Activated naive CD4-positive, alpha-beta T cell treated with anti-CD3 and anti-CD28 coated beads, Interleukin-2, amount 50 U/mL, for 24 hours (primary cell): ENCODE measurements at regions not wholly inside any gene's neighbourhood (a gene's known extent, or its start where the extent isn't known, plus 50 kb on each side); places are given as distances from the start of the nearest gene placed in this dataset.

Experiments
- H3K27ac Mint-ChIP-seq: one replicate; pipeline ENCODE4 v1.8.0; 2021; ENCODE audit warnings: mild to moderate bottlenecking, mixed read lengths
- H3K27me3 Mint-ChIP-seq: one replicate; pipeline ENCODE4 v1.8.0; 2021; ENCODE audit warnings: mixed read lengths
- H3K36me3 Mint-ChIP-seq: one replicate; pipeline ENCODE4 v1.8.0; 2021; ENCODE audit warnings: mixed read lengths
- H3K4me1 Mint-ChIP-seq: one replicate; pipeline ENCODE4 v1.8.0; 2021; ENCODE audit warnings: mixed read lengths
- H3K4me3 Mint-ChIP-seq: one replicate; pipeline ENCODE4 v1.8.0; 2021; ENCODE audit warnings: mild to moderate bottlenecking, mixed read lengths
- H3K9me3 Mint-ChIP-seq: one replicate; pipeline ENCODE4 v1.8.0; 2021; ENCODE audit warnings: mixed read lengths

- H3K4me1 Mint-ChIP-seq, result no peaks in the 10 kb centered on the region
- no peak overlapping the region for H3K27ac Mint-ChIP-seq
- H3K36me3 Mint-ChIP-seq, result peaks cover 3% of the 10 kb centered on the region
- H3K27me3 Mint-ChIP-seq, result peaks cover 7% of the 10 kb centered on the region
- peaks cover 5% of the 10 kb centered on the region for H3K9me3 Mint-ChIP-seq
- no peak overlapping the region for H3K4me3 Mint-ChIP-seq
These were observed 225.3 kb downstream of the LACC1 start for GRCh38 chr13:44104969-44105368.

- H3K9me3 Mint-ChIP-seq, result no peaks in the 10 kb centered on the region
- H3K27ac Mint-ChIP-seq, result no peak overlapping the region
- H3K4me1 Mint-ChIP-seq, result no peaks in the 10 kb centered on the region
- peaks cover 7% of the 10 kb centered on the region for H3K27me3 Mint-ChIP-seq
- H3K36me3 Mint-ChIP-seq, result no peaks in the 10 kb centered on the region
- no peak overlapping the region for H3K4me3 Mint-ChIP-seq
These were observed 226.8 kb downstream of the LACC1 start for GRCh38 chr13:44106266-44107152.

GRCh38 chr13:44107357-44108121 is 227.8 kb downstream of the LACC1 start:
- Mint-ChIP-seq H3K4me3 (no peak overlapping the region), H3K9me3 (no peaks in the 10 kb centered on the region), H3K36me3 (no peaks in the 10 kb centered on the region), H3K27me3 (peaks cover 7% of the 10 kb centered on the region), H3K27ac (no peak overlapping the region), H3K4me1 (no peaks in the 10 kb centered on the region)

GRCh38 chr13:44108331-44108858 is 228.7 kb downstream of the LACC1 start:
- H3K36me3 Mint-ChIP-seq, result no peaks in the 10 kb centered on the region
- H3K4me1 Mint-ChIP-seq, result peaks cover 3% of the 10 kb centered on the region
- H3K27me3 Mint-ChIP-seq, result peaks cover 7% of the 10 kb centered on the region
- no peak overlapping the region for H3K4me3 Mint-ChIP-seq
- H3K27ac Mint-ChIP-seq, result no peak overlapping the region
- no peaks in the 10 kb centered on the region for H3K9me3 Mint-ChIP-seq

- Mint-ChIP-seq H3K27me3 (peaks cover 3% of the 10 kb centered on the region), H3K36me3 (no peaks in the 10 kb centered on the region), H3K4me3 (no peak overlapping the region), H3K27ac (no peak overlapping the region), H3K4me1 (peaks cover 4% of the 10 kb centered on the region), H3K9me3 (no peaks in the 10 kb centered on the region)
These were observed 230.5 kb downstream of the LACC1 start for GRCh38 chr13:44110091-44110621.

GRCh38 chr13:44111701-44112100 is 232.0 kb downstream of the LACC1 start:
- no peak overlapping the region for H3K4me3 Mint-ChIP-seq
- H3K27ac Mint-ChIP-seq, result no peak overlapping the region
- no peaks in the 10 kb centered on the region for H3K9me3 Mint-ChIP-seq
- peaks cover 11% of the 10 kb centered on the region for H3K4me1 Mint-ChIP-seq
- no peaks in the 10 kb centered on the region for H3K36me3 Mint-ChIP-seq
- no peaks in the 10 kb centered on the region for H3K27me3 Mint-ChIP-seq

GRCh38 chr13:44112700-44113329 is 233.1 kb downstream of the LACC1 start:
- no peaks in the 10 kb centered on the region for H3K9me3 Mint-ChIP-seq
- H3K4me3 Mint-ChIP-seq, result no peak overlapping the region
- no peaks in the 10 kb centered on the region for H3K27me3 Mint-ChIP-seq
- H3K4me1 Mint-ChIP-seq, result peaks cover 19% of the 10 kb centered on the region
- H3K27ac Mint-ChIP-seq, result no peak overlapping the region
- no peaks in the 10 kb centered on the region for H3K36me3 Mint-ChIP-seq

- Mint-ChIP-seq H3K4me3 (no peak overlapping the region), H3K27me3 (no peaks in the 10 kb centered on the region), H3K27ac (no peak overlapping the region), H3K9me3 (no peaks in the 10 kb centered on the region), H3K4me1 (peaks cover 19% of the 10 kb centered on the region), H3K36me3 (no peaks in the 10 kb centered on the region)
These were observed 237.0 kb downstream of the LACC1 start for GRCh38 chr13:44116562-44117332.

- Mint-ChIP-seq H3K4me1 (peaks cover 19% of the 10 kb centered on the region), H3K9me3 (no peaks in the 10 kb centered on the region), H3K27me3 (no peaks in the 10 kb centered on the region), H3K4me3 (no peak overlapping the region), H3K36me3 (no peaks in the 10 kb centered on the region), H3K27ac (no peak overlapping the region)
These were observed 237.6 kb downstream of the LACC1 start for GRCh38 chr13:44117351-44117750.

- peaks cover 19% of the 10 kb centered on the region for H3K4me1 Mint-ChIP-seq
- H3K9me3 Mint-ChIP-seq, result no peaks in the 10 kb centered on the region
- H3K27ac Mint-ChIP-seq, result no peak overlapping the region
- H3K36me3 Mint-ChIP-seq, result no peaks in the 10 kb centered on the region
- H3K27me3 Mint-ChIP-seq, result no peaks in the 10 kb centered on the region
- no peak overlapping the region for H3K4me3 Mint-ChIP-seq
These were observed 238.1 kb downstream of the LACC1 start for GRCh38 chr13:44117816-44118215.

GRCh38 chr13:44118881-44119280 is 239.2 kb downstream of the LACC1 start:
- no peaks in the 10 kb centered on the region for H3K27me3 Mint-ChIP-seq
- no peak overlapping the region for H3K4me3 Mint-ChIP-seq
- peaks cover under 1% of the 10 kb centered on the region for H3K36me3 Mint-ChIP-seq

GRCh38 chr13:44120043-44120442 is 240.3 kb downstream of the LACC1 start:
- Mint-ChIP-seq H3K9me3 (peaks cover 16% of the 10 kb centered on the region), H3K27me3 (no peaks in the 10 kb centered on the region), H3K36me3 (peaks cover 2% of the 10 kb centered on the region), H3K27ac (no peak overlapping the region), H3K4me3 (no peak overlapping the region), H3K4me1 (peaks cover 15% of the 10 kb centered on the region)

More at GRCh38 chr13:44118881-44119280, 239.2 kb downstream of the LACC1 start:
- Mint-ChIP-seq H3K27ac (no peak overlapping the region), H3K9me3 (peaks cover 9% of the 10 kb centered on the region), H3K4me1 (peaks cover 15% of the 10 kb centered on the region)

GRCh38 chr13:44120849-44121755 is 241.4 kb downstream of the LACC1 start:
- peaks cover 16% of the 10 kb centered on the region for H3K9me3 Mint-ChIP-seq
- H3K27ac Mint-ChIP-seq, result no peak overlapping the region
- H3K4me3 Mint-ChIP-seq, result no peak overlapping the region
- peaks cover 2% of the 10 kb centered on the region for H3K36me3 Mint-ChIP-seq
- no peaks in the 10 kb centered on the region for H3K27me3 Mint-ChIP-seq
- H3K4me1 Mint-ChIP-seq, result peaks cover 13% of the 10 kb centered on the region

- Mint-ChIP-seq H3K9me3 (peaks cover 16% of the 10 kb centered on the region), H3K36me3 (peaks cover 2% of the 10 kb centered on the region), H3K4me3 (no peak overlapping the region), H3K27me3 (no peaks in the 10 kb centered on the region), H3K27ac (no peak overlapping the region), H3K4me1 (no peaks in the 10 kb centered on the region)
These were observed 244.6 kb downstream of the LACC1 start for GRCh38 chr13:44124352-44124751.
